PC-3 (cell line): ENCODE measurements at regions not wholly inside any gene's neighbourhood (a gene's known extent, or its start where the extent isn't known, plus 50 kb on each side); places are given as distances from the start of the nearest gene placed in this dataset.

Source experiments
- ATAC-seq: fragments of 200-7000 bp; cut with Tn5 transposase; 2 replicates; pipeline ENCODE4 v1.9.1; 2020; ENCODE audit warnings: mild to moderate bottlenecking, moderate library complexity
- BruUV-seq: library from RNA; stranded (reverse); fragments of 400-500 nt; replicated peaks from 2 replicates; lab custom pipeline; 2021; lab: Mats Ljungman, UMichigan
- CTCF ChIA-PET: fragments of 300-600 bp; sonication (Branson Sonifier 250); formaldehyde crosslinking; loops from one replicate; lab custom pipeline; 2022; ENCODE audit warnings: antibody characterized with exemption; lab: Charles Lee
- POLR2A ChIA-PET: fragments of 300-600 bp; sonication (Branson Sonifier 250); formaldehyde crosslinking; loops from one replicate; lab custom pipeline; 2022; ENCODE audit warnings: antibody characterized with exemption; ENCODE audit not compliant: unreplicated experiment; lab: Charles Lee
- DNase-seq: peaks from one replicate; pipeline ENCODE4 v3.0.0-alpha.2; 2015
- H2AFZ ChIP-seq: fragments of 300-600 bp; sonication (generic); 2 replicates; pipeline ENCODE4 v1.6.0; 2016; ENCODE audit warnings: antibody characterized with exemption, low read length
- H3F3A ChIP-seq: fragments of 300-600 bp; sonication (generic); one replicate; pipeline ENCODE4 v1.6.0; 2017; ENCODE audit warnings: antibody characterized with exemption, low read length, control low read depth, mild to moderate bottlenecking; ENCODE audit not compliant: unreplicated experiment
- H3K27ac ChIP-seq: fragments of 300-600 bp; sonication (generic); 2 replicates; pipeline ENCODE4 v1.5.1; 2016; ENCODE audit warnings: mild to moderate bottlenecking, low read length
- H3K27me3 ChIP-seq: fragments of 300-600 bp; sonication (generic); 2 replicates; pipeline ENCODE4 v1.6.1; 2016; ENCODE audit warnings: low read length, mixed read lengths
- H3K36me3 ChIP-seq: fragments of 300-600 bp; sonication (generic); 2 replicates; pipeline ENCODE4 v1.6.1; 2016; ENCODE audit warnings: low read depth, mixed run types, low read length, mixed read lengths
- H3K4me1 ChIP-seq: fragments of 300-600 bp; sonication (generic); 2 replicates; pipeline ENCODE4 v1.5.1; 2016; ENCODE audit warnings: low read length; ENCODE audit not compliant: insufficient read depth
- H3K4me2 ChIP-seq: fragments of 300-600 bp; sonication (generic); 2 replicates; pipeline ENCODE4 v1.6.0; 2016; ENCODE audit warnings: low read length
- H3K4me3 ChIP-seq: fragments of 300-600 bp; sonication (generic); 2 replicates; pipeline ENCODE4 v1.5.1; 2016; ENCODE audit warnings: mild to moderate bottlenecking, low read length, mixed read lengths
- H3K79me2 ChIP-seq: fragments of 300-600 bp; sonication (generic); 2 replicates; pipeline ENCODE4 v1.6.1; 2017; ENCODE audit warnings: low read length, mixed read lengths
- H3K9ac ChIP-seq: fragments of 300-600 bp; sonication (generic); 2 replicates; pipeline ENCODE4 v1.6.0; 2016; ENCODE audit warnings: mild to moderate bottlenecking, low read length
- H3K9me2 ChIP-seq: fragments of 300-600 bp; sonication (generic); replicated peaks from 2 replicates; pipeline ENCODE4 v1.6.1; 2016; ENCODE audit warnings: mixed run types, low read length, mixed read lengths
- H3K9me3 ChIP-seq: fragments of 300-600 bp; sonication (generic); 2 replicates; pipeline ENCODE4 v1.6.1; 2016; ENCODE audit warnings: low read length, mixed read lengths
- H4K20me1 ChIP-seq: fragments of 300-600 bp; sonication (generic); 2 replicates; pipeline ENCODE4 v1.6.1; 2016; ENCODE audit warnings: low read length, mixed read lengths
- EZH2 ChIP-seq: fragments of 300-600 bp; sonication (generic); IDR thresholded peaks from one replicate; pipeline ENCODE4 v1.6.1; 2017; ENCODE audit warnings: antibody characterized with exemption, mild to moderate bottlenecking, low read length; ENCODE audit not compliant: unreplicated experiment
- EZH2phosphoT487 ChIP-seq: fragments of 300-600 bp; sonication (generic); IDR thresholded peaks from 2 replicates; pipeline ENCODE4 v1.6.1; 2018; ENCODE audit warnings: mild to moderate bottlenecking, antibody characterized with exemption, low read length, borderline replicate concordance
- intact Hi-C: fragments of 100-400 bp; cut with micrococcal nuclease; formaldehyde crosslinking; loops from 2 replicates; pipeline ENCODE4 v1.9.0; 2023
- TF ChIP-seq, protein P1 (sequence below): fragments of 300-600 bp; sonication (generic); conservative IDR thresholded peaks from 2 replicates; pipeline ENCODE4 v1.5.1; 2017; ENCODE audit warnings: antibody characterized with exemption, low read depth, mild to moderate bottlenecking, low read length

- H3F3A ChIP-seq = no peaks in the 10 kb centered on the region
- peaks cover 11% of the 10 kb centered on the region; the same call in 1 of the 2 replicates for H3K9me3 ChIP-seq
- no TSS peak for BruUV-seq
- H4K20me1 ChIP-seq = no peaks in the 10 kb centered on the region
- no peak for TF ChIP-seq EZH2phosphoT487
- no peak for TF ChIP-seq EZH2
- TF ChIP-seq, protein P1, sequence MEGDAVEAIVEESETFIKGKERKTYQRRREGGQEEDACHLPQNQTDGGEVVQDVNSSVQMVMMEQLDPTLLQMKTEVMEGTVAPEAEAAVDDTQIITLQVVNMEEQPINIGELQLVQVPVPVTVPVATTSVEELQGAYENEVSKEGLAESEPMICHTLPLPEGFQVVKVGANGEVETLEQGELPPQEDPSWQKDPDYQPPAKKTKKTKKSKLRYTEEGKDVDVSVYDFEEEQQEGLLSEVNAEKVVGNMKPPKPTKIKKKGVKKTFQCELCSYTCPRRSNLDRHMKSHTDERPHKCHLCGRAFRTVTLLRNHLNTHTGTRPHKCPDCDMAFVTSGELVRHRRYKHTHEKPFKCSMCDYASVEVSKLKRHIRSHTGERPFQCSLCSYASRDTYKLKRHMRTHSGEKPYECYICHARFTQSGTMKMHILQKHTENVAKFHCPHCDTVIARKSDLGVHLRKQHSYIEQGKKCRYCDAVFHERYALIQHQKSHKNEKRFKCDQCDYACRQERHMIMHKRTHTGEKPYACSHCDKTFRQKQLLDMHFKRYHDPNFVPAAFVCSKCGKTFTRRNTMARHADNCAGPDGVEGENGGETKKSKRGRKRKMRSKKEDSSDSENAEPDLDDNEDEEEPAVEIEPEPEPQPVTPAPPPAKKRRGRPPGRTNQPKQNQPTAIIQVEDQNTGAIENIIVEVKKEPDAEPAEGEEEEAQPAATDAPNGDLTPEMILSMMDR = no peak
- no peaks in the 10 kb centered on the region for H3K27me3 ChIP-seq
- DNase-seq (no peak), ATAC-seq (no peak)
- H3K4me2 ChIP-seq = no peak overlapping the region
- H3K9ac ChIP-seq = no peak overlapping the region
- H3K4me1 ChIP-seq = no peaks in the 10 kb centered on the region
- intact Hi-C loops = no loop called here
- CTCF ChIA-PET = no interaction called here
- no peaks in the 10 kb centered on the region for H3K79me2 ChIP-seq
- H3K4me3 ChIP-seq = no peak overlapping the region
- H3K36me3 ChIP-seq = no peaks in the 10 kb centered on the region
- H3K27ac ChIP-seq = no peak overlapping the region
- H3K9me2 ChIP-seq = no peaks in the 10 kb centered on the region
- POLR2A ChIA-PET = no interaction called here
- no peak overlapping the region for H2AFZ ChIP-seq
Observed at GRCh38 chr5:3684771-3685354, 89.2 kb downstream of the IRX1 start.

GRCh38 chr5:3694819-3695218 is 99.2 kb downstream of the IRX1 start:
- BruUV-seq = no TSS peak
- Histone ChIP-seq H3K9me3 (peaks cover 6% of the 10 kb centered on the region; the same call in 1 of the 2 replicates), H3K9ac (no peak overlapping the region), H3K27me3 (no peaks in the 10 kb centered on the region), H3K4me3 (no peak overlapping the region), H3K4me2 (no peak overlapping the region), H3K79me2 (no peaks in the 10 kb centered on the region), H3K36me3 (no peaks in the 10 kb centered on the region), H3K9me2 (no peaks in the 10 kb centered on the region), H3K4me1 (no peaks in the 10 kb centered on the region), H3K27ac (no peak overlapping the region), H2AFZ (no peak overlapping the region), H4K20me1 (no peaks in the 10 kb centered on the region), H3F3A (no peaks in the 10 kb centered on the region)
- POLR2A ChIA-PET = no interaction called here
- TF ChIP-seq, protein P1 = no peak
- TF ChIP-seq EZH2phosphoT487 (no peak), EZH2 (no peak)
- ATAC-seq (no peak), DNase-seq (no peak)
- intact Hi-C loops = no loop called here
- CTCF ChIA-PET = no interaction called here

- ATAC-seq = no peak
- no peak overlapping the region for H3K4me2 ChIP-seq
- no peak overlapping the region for H3K4me3 ChIP-seq
- no peak overlapping the region for H3K9ac ChIP-seq
- H3F3A ChIP-seq = no peaks in the 10 kb centered on the region
- no peaks in the 10 kb centered on the region for H3K27me3 ChIP-seq
- no peak overlapping the region for H3K27ac ChIP-seq
- H3K36me3 ChIP-seq = no peaks in the 10 kb centered on the region
- intact Hi-C loops = no loop called here
- H3K4me1 ChIP-seq = no peaks in the 10 kb centered on the region
- H4K20me1 ChIP-seq = no peaks in the 10 kb centered on the region
- H2AFZ ChIP-seq = no peak overlapping the region
- ChIA-PET CTCF (no interaction called here), POLR2A (no interaction called here)
- peaks cover 2% of the 10 kb centered on the region; the same call in 1 of the 2 replicates for H3K9me3 ChIP-seq
- H3K79me2 ChIP-seq = no peaks in the 10 kb centered on the region
- DNase-seq = no peak
- BruUV-seq = no TSS peak
- TF ChIP-seq, protein P1 = no peak
- TF ChIP-seq EZH2phosphoT487 = no peak
- TF ChIP-seq EZH2 = no peak
- no peaks in the 10 kb centered on the region for H3K9me2 ChIP-seq
Observed at GRCh38 chr5:3695818-3696217, 100.2 kb downstream of the IRX1 start.
